ENCODE measurements at regions not wholly inside any gene's neighbourhood (a gene's known extent, or its start where the extent isn't known, plus 50 kb on each side); places are given as distances from the start of the nearest gene placed in this dataset.

- no peak for FAIRE-seq
- TF ChIP-seq POLR2A (IDR thresholded peaks at IDR 0.05; ENCODE audit: low read depth, low read length) (no peak), TAF1 (IDR thresholded peaks at IDR 0.05; ENCODE audit: borderline replicate concordance, low read depth, low read length) (no peak), POLR2AphosphoS5 (IDR thresholded peaks at IDR 0.05; ENCODE audit: low read depth, low read length) (no peak)
- DNase-seq (ENCODE audit: insufficient read length): no peak
These were observed 204.4 kb upstream of the DMRT1 start for GRCh38 chr9:636931-637591.

- FAIRE-seq (no peak), DNase-seq (ENCODE audit: insufficient read length) (no peak)
- TF ChIP-seq POLR2AphosphoS5 (IDR thresholded peaks at IDR 0.05; ENCODE audit: low read depth, low read length): no peak
- TF ChIP-seq TAF1 (IDR thresholded peaks at IDR 0.05; ENCODE audit: borderline replicate concordance, low read depth, low read length): no peak
- no peak for TF ChIP-seq POLR2A (IDR thresholded peaks at IDR 0.05; ENCODE audit: low read depth, low read length)
These were observed 203.3 kb upstream of the DMRT1 start for GRCh38 chr9:638152-638551.

- no peak for TF ChIP-seq POLR2AphosphoS5 (IDR thresholded peaks at IDR 0.05; ENCODE audit: low read depth, low read length)
- TF ChIP-seq POLR2A (IDR thresholded peaks at IDR 0.05; ENCODE audit: low read depth, low read length): no peak
- TF ChIP-seq TAF1 (IDR thresholded peaks at IDR 0.05; ENCODE audit: borderline replicate concordance, low read depth, low read length): no peak
- no peak for FAIRE-seq
- DNase-seq (ENCODE audit: insufficient read length): no peak
These were observed 199.5 kb upstream of the DMRT1 start for GRCh38 chr9:642014-642413.

GRCh38 chr9:643966-644365 lies 197.5 kb upstream of the DMRT1 start:
- DNase-seq (ENCODE audit: insufficient read length): no peak
- no peak for FAIRE-seq
- no peak for TF ChIP-seq TAF1 (IDR thresholded peaks at IDR 0.05; ENCODE audit: borderline replicate concordance, low read depth, low read length)
- TF ChIP-seq POLR2A (IDR thresholded peaks at IDR 0.05; ENCODE audit: low read depth, low read length): no peak
- no peak for TF ChIP-seq POLR2AphosphoS5 (IDR thresholded peaks at IDR 0.05; ENCODE audit: low read depth, low read length)

GRCh38 chr9:647522-647921 lies 194.0 kb upstream of the DMRT1 start:
- TF ChIP-seq POLR2AphosphoS5 (IDR thresholded peaks at IDR 0.05; ENCODE audit: low read depth, low read length) (no peak), POLR2A (IDR thresholded peaks at IDR 0.05; ENCODE audit: low read depth, low read length) (no peak), TAF1 (IDR thresholded peaks at IDR 0.05; ENCODE audit: borderline replicate concordance, low read depth, low read length) (no peak)
- DNase-seq (ENCODE audit: insufficient read length) (no peak), FAIRE-seq (no peak)

GRCh38 chr9:649128-650074 lies 192.1 kb upstream of the DMRT1 start:
- FAIRE-seq (no peak), DNase-seq (ENCODE audit: insufficient read length) (no peak)
- no peak for TF ChIP-seq POLR2A (IDR thresholded peaks at IDR 0.05; ENCODE audit: low read depth, low read length)
- TF ChIP-seq POLR2AphosphoS5 (IDR thresholded peaks at IDR 0.05; ENCODE audit: low read depth, low read length): no peak
- no peak for TF ChIP-seq TAF1 (IDR thresholded peaks at IDR 0.05; ENCODE audit: borderline replicate concordance, low read depth, low read length)

- DNase-seq (ENCODE audit: insufficient read length): no peak
- no peak for TF ChIP-seq TAF1 (IDR thresholded peaks at IDR 0.05; ENCODE audit: borderline replicate concordance, low read depth, low read length)
- no peak for TF ChIP-seq POLR2AphosphoS5 (IDR thresholded peaks at IDR 0.05; ENCODE audit: low read depth, low read length)
- no peak for TF ChIP-seq POLR2A (IDR thresholded peaks at IDR 0.05; ENCODE audit: low read depth, low read length)
These were observed 191.1 kb upstream of the DMRT1 start for GRCh38 chr9:650362-650761.

GRCh38 chr9:651371-651770 lies 190.1 kb upstream of the DMRT1 start:
- no peak for DNase-seq (ENCODE audit: insufficient read length)

More at GRCh38 chr9:650362-650761, 191.1 kb upstream of the DMRT1 start:
- FAIRE-seq: no peak

GRCh38 chr9:652914-653313 lies 188.6 kb upstream of the DMRT1 start:
- TF ChIP-seq POLR2AphosphoS5 (IDR thresholded peaks at IDR 0.05; ENCODE audit: low read depth, low read length) (no peak), TAF1 (IDR thresholded peaks at IDR 0.05; ENCODE audit: borderline replicate concordance, low read depth, low read length) (no peak), POLR2A (IDR thresholded peaks at IDR 0.05; ENCODE audit: low read depth, low read length) (no peak)
- DNase-seq (ENCODE audit: insufficient read length) (no peak), FAIRE-seq (no peak)

More at GRCh38 chr9:651371-651770, 190.1 kb upstream of the DMRT1 start:
- FAIRE-seq: no peak
- TF ChIP-seq POLR2AphosphoS5 (IDR thresholded peaks at IDR 0.05; ENCODE audit: low read depth, low read length) (no peak), POLR2A (IDR thresholded peaks at IDR 0.05; ENCODE audit: low read depth, low read length) (no peak)

GRCh38 chr9:653421-653820 lies 188.1 kb upstream of the DMRT1 start:
- DNase-seq (ENCODE audit: insufficient read length): no peak
- no peak for FAIRE-seq
- TF ChIP-seq POLR2A (IDR thresholded peaks at IDR 0.05; ENCODE audit: low read depth, low read length): no peak
- TF ChIP-seq TAF1 (IDR thresholded peaks at IDR 0.05; ENCODE audit: borderline replicate concordance, low read depth, low read length): no peak
- TF ChIP-seq POLR2AphosphoS5 (IDR thresholded peaks at IDR 0.05; ENCODE audit: low read depth, low read length): no peak

GRCh38 chr9:653856-654387 lies 187.6 kb upstream of the DMRT1 start:
- TF ChIP-seq POLR2A (IDR thresholded peaks at IDR 0.05; ENCODE audit: low read depth, low read length): no peak
- DNase-seq (ENCODE audit: insufficient read length): no peak
- no peak for FAIRE-seq

GRCh38 chr9:655875-656274 lies 185.6 kb upstream of the DMRT1 start:
- no peak for FAIRE-seq
- TF ChIP-seq POLR2A (IDR thresholded peaks at IDR 0.05; ENCODE audit: low read depth, low read length): no peak
- TF ChIP-seq POLR2AphosphoS5 (IDR thresholded peaks at IDR 0.05; ENCODE audit: low read depth, low read length): no peak
- TF ChIP-seq TAF1 (IDR thresholded peaks at IDR 0.05; ENCODE audit: borderline replicate concordance, low read depth, low read length): no peak
- DNase-seq (ENCODE audit: insufficient read length): no peak
